ENCODE measurements at regions not wholly inside any gene's neighbourhood (a gene's known extent, or its start where the extent isn't known, plus 50 kb on each side); places are given as distances from the start of the nearest gene placed in this dataset.
"Not testable (repeated sequence)": the region's sequence is repeated elsewhere in the genome, so short reads cannot be mapped to it uniquely, and the experiment has no call there.

DNA sequence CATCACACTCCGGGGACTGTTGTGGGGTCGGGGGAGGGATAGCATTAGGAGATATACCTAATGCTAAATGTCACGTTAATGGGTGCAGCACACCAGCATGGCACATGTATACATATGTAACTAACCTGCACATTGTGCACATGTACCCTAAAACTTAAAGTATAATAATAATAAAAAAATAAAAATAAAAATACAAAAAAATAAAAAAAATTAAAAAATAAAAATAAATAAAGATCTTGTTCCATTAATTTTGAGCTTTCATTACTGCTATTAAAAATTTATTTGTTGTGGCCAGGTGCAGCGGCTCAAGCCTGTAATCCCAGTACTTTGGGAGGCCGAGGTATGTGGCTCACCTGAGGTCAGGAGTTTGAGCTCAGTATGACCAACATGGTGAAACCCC, 201.8 kb upstream of the TRPC4 start:
- H2BK5ac ChIP-seq (ENCODE audit: low read depth, low read length, poor library complexity, severe bottlenecking); H3K4ac ChIP-seq (ENCODE audit: low read depth, low read length); POLR2A ChIA-PET (ENCODE audit: unreplicated experiment); H4K5ac ChIP-seq (ENCODE audit: low read depth, low read length); CTCF ChIA-PET; in situ Hi-C loops (cut with MboI; ENCODE audit: low sequenced_read_pairs); H2AFZ ChIP-seq (replicated peaks; ENCODE audit: low read length, poor library complexity); H2BK120ac ChIP-seq (ENCODE audit: low read depth, low read length); H3K9me3 ChIP-seq (ENCODE audit: control insufficient read depth, insufficient read depth, low read length); ATAC-seq (ENCODE audit: low read depth); H3K4me3 ChIP-seq (ENCODE audit: insufficient read depth, low read depth, low read length); H2AK5ac ChIP-seq (ENCODE audit: low read depth, low read length); H2BK15ac ChIP-seq (ENCODE audit: low read depth, low read length); H4K8ac ChIP-seq (ENCODE audit: low read depth in 2 of 2, low read length in 2 of 2); H3K27me3 ChIP-seq (ENCODE audit: control insufficient read depth, insufficient read depth, low read length); H4K20me1 ChIP-seq (ENCODE audit: insufficient read depth, low read length); H2AK9ac ChIP-seq (replicated peaks; ENCODE audit: low read depth, low read length, poor library complexity); DNase-seq; dilution Hi-C loops (cut with HindIII; ENCODE audit: low sequenced_read_pairs, unreplicated experiment); H3K4me1 ChIP-seq (ENCODE audit: control insufficient read depth, insufficient read depth, low read length); H3K9me1 ChIP-seq (ENCODE audit: insufficient read depth, low read length); intact Hi-C loops (cut with micrococcal nuclease); H3K36me3 ChIP-seq (ENCODE audit: control insufficient read depth, insufficient read depth, low read length); H3K18ac ChIP-seq (ENCODE audit: low read depth, low read length); H3K14ac ChIP-seq (replicated peaks; ENCODE audit: low read depth, low read length); H2BK20ac ChIP-seq (ENCODE audit: low read depth, low read length); H3K56ac ChIP-seq (ENCODE audit: extremely low read depth, insufficient read depth, low read length); BruUV-seq (replicated peaks); H3K4me2 ChIP-seq (ENCODE audit: low read depth, low read length); H3K9ac ChIP-seq (ENCODE audit: low read depth, low read length); H3K79me1 ChIP-seq (ENCODE audit: low read depth in 1 of 2, low read length in 2 of 2); H3K23ac ChIP-seq (ENCODE audit: low read depth, low read length); H4K91ac ChIP-seq (ENCODE audit: insufficient read depth, low read depth, low read length); H3K27ac ChIP-seq (ENCODE audit: insufficient read depth, low read length): not testable (repeated sequence)
- WGBS, 2 experiments (ENCODE audit: extremely low coverage in 2 of 2, insufficient read length in 1 of 2) = no CpG with 5 or more reads among the region's 5 CpGs
